HK-2 (cell line): ENCODE measurements at regions not wholly inside any gene's neighbourhood (a gene's known extent, or its start where the extent isn't known, plus 50 kb on each side); places are given as distances from the start of the nearest gene placed in this dataset.
"Not testable (repeated sequence)": the region's sequence is repeated elsewhere in the genome, so short reads cannot be mapped to it uniquely, and the experiment has no call there.

Experiments used
- DNase-seq: peaks from one replicate; pipeline ENCODE4 v3.0.0-alpha.2; 2018; ENCODE audit not compliant: unreplicated experiment

- peak; percentile 1 for DNase-seq
Measured at GRCh38 chr9:39463696-39464095, 108.2 kb downstream of the SPATA31A1 start.

- peak; percentile 66 for DNase-seq
Measured at GRCh38 chr9:39464122-39464777, 108.8 kb downstream of the SPATA31A1 start.

GRCh38 chr9:39474499-39474898 is 119.0 kb downstream of the SPATA31A1 start:
- not testable (repeated sequence) for DNase-seq

GRCh38 chr9:39483073-39483472 is 127.6 kb downstream of the SPATA31A1 start:
- DNase-seq: not testable (repeated sequence)

- DNase-seq: not testable (repeated sequence)
Measured at GRCh38 chr9:39483880-39484279, 128.4 kb downstream of the SPATA31A1 start.

GRCh38 chr9:39484292-39484691 is 128.8 kb downstream of the SPATA31A1 start:
- not testable (repeated sequence) for DNase-seq

GRCh38 chr9:39487477-39487876 is 132.0 kb downstream of the SPATA31A1 start:
- not testable (repeated sequence) for DNase-seq

- not testable (repeated sequence) for DNase-seq
Measured at GRCh38 chr9:39496248-39496647, 140.8 kb downstream of the SPATA31A1 start.

GRCh38 chr9:39503178-39503577 is 147.7 kb downstream of the SPATA31A1 start:
- DNase-seq: not testable (repeated sequence)

- not testable (repeated sequence) for DNase-seq
Measured at GRCh38 chr9:39527387-39528029, 172.0 kb downstream of the SPATA31A1 start.

GRCh38 chr9:39532597-39532996 is 177.1 kb downstream of the SPATA31A1 start:
- not testable (repeated sequence) for DNase-seq

GRCh38 chr9:39533001-39533762 is 177.7 kb downstream of the SPATA31A1 start:
- DNase-seq: not testable (repeated sequence)

GRCh38 chr9:39533763-39534548 is 178.5 kb downstream of the SPATA31A1 start:
- DNase-seq: not testable (repeated sequence)

GRCh38 chr9:39534897-39535296 is 179.4 kb downstream of the SPATA31A1 start:
- not testable (repeated sequence) for DNase-seq

- DNase-seq: not testable (repeated sequence)
Measured at GRCh38 chr9:39542157-39542556, 186.7 kb downstream of the SPATA31A1 start.

GRCh38 chr9:39545079-39545478 is 189.6 kb downstream of the SPATA31A1 start:
- not testable (repeated sequence) for DNase-seq

GRCh38 chr9:39550573-39550972 is 195.1 kb downstream of the SPATA31A1 start:
- not testable (repeated sequence) for DNase-seq

- DNase-seq: not testable (repeated sequence)
Measured at GRCh38 chr9:39551544-39551943, 196.1 kb downstream of the SPATA31A1 start.

- not testable (repeated sequence) for DNase-seq
Measured at GRCh38 chr9:39552242-39552881, 196.9 kb downstream of the SPATA31A1 start.

- DNase-seq: not testable (repeated sequence)
Measured at GRCh38 chr9:39554352-39554751, 198.9 kb downstream of the SPATA31A1 start.

- DNase-seq: not testable (repeated sequence)
Measured at GRCh38 chr9:39559384-39559783, 203.9 kb downstream of the SPATA31A1 start.
